NCI-H69 (cell line): ENCODE measurements at regions not wholly inside any gene's neighbourhood (a gene's known extent, or its start where the extent isn't known, plus 50 kb on each side); places are given as distances from the start of the nearest gene placed in this dataset.
"Not testable (repeated sequence)": the region's sequence is repeated elsewhere in the genome, so short reads cannot be mapped to it uniquely, and the experiment has no call there.

Experiments used
- DNase-seq: peaks from one replicate; lab custom pipeline; 2025; lab: John Stamatoyannopoulos, UW

- not testable (repeated sequence) for DNase-seq
Observed at GRCh38 chr9:81014945-81015344, 674.4 kb downstream of the TLE1 start.

- not testable (repeated sequence) for DNase-seq
Observed at GRCh38 chr9:81013191-81013590, 676.2 kb downstream of the TLE1 start.

GRCh38 chr9:81002906-81003305 lies 686.4 kb downstream of the TLE1 start:
- no peak for DNase-seq

- DNase-seq, result no peak
Observed at GRCh38 chr9:81002242-81002641, 687.1 kb downstream of the TLE1 start.

GRCh38 chr9:80995759-80996158 lies 693.6 kb downstream of the TLE1 start:
- no peak for DNase-seq

- DNase-seq, result no peak
Observed at GRCh38 chr9:80994892-80995291, 694.5 kb downstream of the TLE1 start.

- not testable (repeated sequence) for DNase-seq
Observed at GRCh38 chr9:80985595-80985994, 703.8 kb downstream of the TLE1 start.

GRCh38 chr9:80976403-80976802 lies 712.9 kb downstream of the TLE1 start:
- DNase-seq, result no peak

GRCh38 chr9:80970377-80970776 lies 719.0 kb downstream of the TLE1 start:
- not testable (repeated sequence) for DNase-seq

- DNase-seq, result no peak
Observed at GRCh38 chr9:80968611-80969010, 720.7 kb downstream of the TLE1 start.

- no peak for DNase-seq
Observed at GRCh38 chr9:80964914-80965313, 724.4 kb downstream of the TLE1 start.

GRCh38 chr9:80964374-80964773 lies 725.0 kb downstream of the TLE1 start:
- no peak for DNase-seq

GRCh38 chr9:80957801-80958200 lies 731.5 kb downstream of the TLE1 start:
- DNase-seq, result no peak

GRCh38 chr9:80954521-80954920 lies 734.8 kb downstream of the TLE1 start:
- DNase-seq, result no peak

- no peak for DNase-seq
Observed at GRCh38 chr9:80952363-80952922, 736.9 kb downstream of the TLE1 start.

- no peak for DNase-seq
Observed at GRCh38 chr9:80951675-80952074, 737.7 kb downstream of the TLE1 start.

- DNase-seq, result no peak
Observed at GRCh38 chr9:80948876-80949275, 740.5 kb downstream of the TLE1 start.

- DNase-seq, result no peak
Observed at GRCh38 chr9:80948066-80948465, 741.3 kb downstream of the TLE1 start.

GRCh38 chr9:80946496-80947170 lies 742.7 kb downstream of the TLE1 start:
- DNase-seq, result peak; percentile 4

GRCh38 chr9:80945436-80945835 lies 743.9 kb downstream of the TLE1 start:
- DNase-seq, result no peak

- DNase-seq, result no peak
Observed at GRCh38 chr9:80937645-80938044, 751.7 kb downstream of the TLE1 start.

GRCh38 chr9:80934095-80934494 lies 755.3 kb downstream of the TLE1 start:
- no peak for DNase-seq

- DNase-seq, result no peak
Observed at GRCh38 chr9:80932947-80933780, 756.2 kb downstream of the TLE1 start.
